BJ (cell line): ENCODE measurements at regions not wholly inside any gene's neighbourhood (a gene's known extent, or its start where the extent isn't known, plus 50 kb on each side); places are given as distances from the start of the nearest gene placed in this dataset.

Experiments
- CTCF ChIA-PET: fragments of 350-600 bp; formaldehyde crosslinking; extraction: SDS; loops from one replicate; lab custom pipeline; 2021; ENCODE audit warnings: antibody characterized with exemption, inconsistent platforms; lab: Yijun Ruan, JAX
- POLR2A ChIA-PET: fragments of 300-600 bp; sonication (Branson Sonifier 250); formaldehyde crosslinking; extraction: SDS; loops from one replicate; lab custom pipeline; 2021; ENCODE audit warnings: antibody characterized with exemption; lab: Charles Lee
- DNase-seq: peaks from one replicate; pipeline ENCODE4 v3.0.0-alpha.2; 2011; ENCODE audit warnings: low read depth
- H3K27me3 ChIP-seq: 2 replicates; pipeline ENCODE4 v1.6.0; 2011; ENCODE audit warnings: low read length; ENCODE audit not compliant: control insufficient read depth, insufficient read depth
- H3K36me3 ChIP-seq: 2 replicates; pipeline ENCODE4 v1.5.1; 2011; ENCODE audit warnings: low read length; ENCODE audit not compliant: control insufficient read depth, insufficient read depth
- H3K4me3 ChIP-seq: 2 replicates; pipeline ENCODE4 v1.5.1; 2011; ENCODE audit warnings: low read depth, mild to moderate bottlenecking, control low read depth, low read length
- TF ChIP-seq, protein P1 (sequence below): IDR thresholded peaks from 2 replicates; pipeline ENCODE4 v1.5.1; 2011; ENCODE audit warnings: low read depth, mild to moderate bottlenecking, control low read depth, inconsistent platforms, low read length, moderate library complexity; ENCODE audit not compliant: insufficient read depth

DNA sequence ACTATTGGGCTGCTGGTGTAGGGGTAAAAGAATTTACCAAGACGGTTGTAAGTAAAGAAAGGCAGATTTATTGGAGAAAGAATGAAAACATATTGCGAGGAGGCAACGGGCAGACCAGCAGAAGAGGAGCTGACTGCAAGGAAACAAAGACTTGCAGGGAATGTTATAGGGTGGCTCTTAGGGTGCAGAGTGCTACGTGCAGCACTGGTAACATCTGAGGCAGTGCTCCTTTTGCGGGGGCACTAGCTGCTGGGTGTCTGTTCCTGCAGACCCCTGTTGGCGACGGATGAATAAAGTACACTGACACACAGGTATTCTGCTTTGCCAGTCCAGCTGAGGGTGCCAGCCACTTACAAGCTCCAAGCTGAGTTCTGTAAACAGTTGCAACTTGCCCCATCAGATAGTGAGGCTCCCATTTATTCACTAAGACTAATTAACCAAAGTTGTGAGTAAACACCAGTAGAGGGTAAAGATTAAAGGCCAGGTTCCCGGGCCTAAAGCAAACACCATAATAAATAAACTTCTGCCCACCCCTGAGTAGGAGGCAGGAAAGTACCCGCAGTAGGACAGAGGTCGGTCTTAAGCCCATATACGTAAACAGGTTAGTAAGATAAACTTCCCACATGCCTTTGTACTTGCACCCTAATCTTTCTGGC is 140.2 kb upstream of the KCNK1 start:
- TF ChIP-seq, protein P1, sequence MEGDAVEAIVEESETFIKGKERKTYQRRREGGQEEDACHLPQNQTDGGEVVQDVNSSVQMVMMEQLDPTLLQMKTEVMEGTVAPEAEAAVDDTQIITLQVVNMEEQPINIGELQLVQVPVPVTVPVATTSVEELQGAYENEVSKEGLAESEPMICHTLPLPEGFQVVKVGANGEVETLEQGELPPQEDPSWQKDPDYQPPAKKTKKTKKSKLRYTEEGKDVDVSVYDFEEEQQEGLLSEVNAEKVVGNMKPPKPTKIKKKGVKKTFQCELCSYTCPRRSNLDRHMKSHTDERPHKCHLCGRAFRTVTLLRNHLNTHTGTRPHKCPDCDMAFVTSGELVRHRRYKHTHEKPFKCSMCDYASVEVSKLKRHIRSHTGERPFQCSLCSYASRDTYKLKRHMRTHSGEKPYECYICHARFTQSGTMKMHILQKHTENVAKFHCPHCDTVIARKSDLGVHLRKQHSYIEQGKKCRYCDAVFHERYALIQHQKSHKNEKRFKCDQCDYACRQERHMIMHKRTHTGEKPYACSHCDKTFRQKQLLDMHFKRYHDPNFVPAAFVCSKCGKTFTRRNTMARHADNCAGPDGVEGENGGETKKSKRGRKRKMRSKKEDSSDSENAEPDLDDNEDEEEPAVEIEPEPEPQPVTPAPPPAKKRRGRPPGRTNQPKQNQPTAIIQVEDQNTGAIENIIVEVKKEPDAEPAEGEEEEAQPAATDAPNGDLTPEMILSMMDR, result no peak
- CTCF ChIA-PET, result no interaction called here
- POLR2A ChIA-PET, result no interaction called here
- no peak overlapping the region for H3K4me3 ChIP-seq
- no peak for DNase-seq
- no peaks in the 10 kb centered on the region for H3K27me3 ChIP-seq
- H3K36me3 ChIP-seq, result no peaks in the 10 kb centered on the region

DNA sequence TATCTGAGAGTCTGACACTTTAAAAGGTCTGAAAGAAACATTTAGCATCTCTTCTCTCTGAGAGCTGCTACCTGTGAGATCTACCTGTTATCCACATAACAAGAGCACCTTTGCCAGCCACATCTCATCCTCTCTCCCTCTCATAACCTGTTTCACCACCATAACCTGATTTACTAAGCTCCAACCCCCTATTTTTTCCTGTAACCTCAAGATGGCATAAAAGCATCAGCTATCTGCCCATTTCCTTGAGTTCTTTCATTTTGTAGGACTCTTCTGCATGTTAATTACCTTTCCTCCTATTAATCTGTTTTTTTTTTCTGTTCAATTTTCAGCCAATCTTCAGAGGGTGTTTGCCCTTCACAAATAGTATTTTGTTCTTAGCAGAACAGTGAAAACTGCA is 136.5 kb upstream of the KCNK1 start:
- TF ChIP-seq, protein P1, result no peak
- POLR2A ChIA-PET, result no interaction called here

DNA sequence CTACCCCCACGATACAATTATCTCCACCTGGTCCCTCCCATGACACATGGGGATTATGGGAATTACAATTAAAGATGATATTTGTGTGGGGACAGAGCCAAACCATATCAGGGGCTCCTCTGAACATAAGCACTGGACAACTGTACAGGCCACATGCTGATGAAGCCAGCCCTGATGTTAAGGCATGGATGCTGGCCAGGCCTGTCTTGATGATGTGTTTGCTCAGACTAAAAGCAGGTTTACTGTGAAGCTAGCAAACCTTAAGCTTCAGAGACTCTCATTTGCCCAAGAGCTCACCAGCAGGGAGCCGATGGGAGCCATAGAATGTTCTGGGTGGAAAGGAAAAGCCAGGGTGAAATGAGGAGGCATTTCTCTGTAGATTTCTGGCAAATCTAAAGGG is 135.3 kb upstream of the KCNK1 start:
- DNase-seq, result no peak
- Histone ChIP-seq H3K4me3 (no peak overlapping the region), H3K36me3 (no peaks in the 10 kb centered on the region), H3K27me3 (no peaks in the 10 kb centered on the region)
- ChIA-PET CTCF (no interaction called here), POLR2A (no interaction called here)
- TF ChIP-seq, protein P1, result no peak

More for the DNA sequence above, 136.5 kb upstream of the KCNK1 start:
- H3K27me3 ChIP-seq, result no peaks in the 10 kb centered on the region
- no peaks in the 10 kb centered on the region for H3K36me3 ChIP-seq
- no peak overlapping the region for H3K4me3 ChIP-seq
- CTCF ChIA-PET, result interaction anchor here (0.6 kb wide), 1 partner anchor 314 kb away, joined by 3 read pairs; no protein-coding TSS in a partner anchor
- no peak for DNase-seq

- DNase-seq, result no peak
- TF ChIP-seq, protein P1, result no peak
- Histone ChIP-seq H3K36me3 (no peaks in the 10 kb centered on the region), H3K4me3 (no peak overlapping the region), H3K27me3 (no peaks in the 10 kb centered on the region)
- ChIA-PET POLR2A (no interaction called here), CTCF (no interaction called here)
Observed at GRCh38 chr1:233479110-233479890, 134.6 kb upstream of the KCNK1 start.

GRCh38 chr1:233480198-233480597 is 133.7 kb upstream of the KCNK1 start:
- Histone ChIP-seq H3K4me3 (no peak overlapping the region), H3K36me3 (no peaks in the 10 kb centered on the region), H3K27me3 (no peaks in the 10 kb centered on the region)
- ChIA-PET CTCF (no interaction called here), POLR2A (no interaction called here)
- no peak for DNase-seq
- TF ChIP-seq, protein P1, result no peak
